ENCODE measurements at regions not wholly inside any gene's neighbourhood (a gene's known extent, or its start where the extent isn't known, plus 50 kb on each side); places are given as distances from the start of the nearest gene placed in this dataset.

DNA sequence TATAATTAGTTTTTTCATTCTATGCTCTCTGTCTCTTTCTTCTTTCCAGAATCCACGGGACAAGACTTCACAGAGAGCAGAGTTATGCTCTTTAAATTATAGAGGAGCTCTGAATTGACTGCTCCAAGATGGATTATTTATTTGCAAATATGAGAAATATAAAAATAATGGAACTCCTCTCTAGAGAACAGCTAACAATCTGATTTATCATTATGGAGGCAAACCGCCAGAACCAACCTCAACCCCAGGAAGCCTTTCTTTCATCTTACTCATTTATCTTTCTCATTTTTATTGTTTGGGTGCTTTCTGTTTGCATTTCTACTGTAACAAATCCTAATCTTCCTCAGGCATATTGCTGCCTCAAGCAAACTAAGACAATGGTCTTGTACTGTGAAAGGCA is 216.5 kb downstream of the C12orf50 start:
- Histone ChIP-seq H3K4me3 (no peak overlapping the region), H3K27me3 (no peaks in the 10 kb centered on the region), H3K36me3 (no peaks in the 10 kb centered on the region), H3K4me1 (peaks cover 0 to 7% (median 0%) of the 10 kb centered on the region in 4 donors), H3K9me3 (peaks cover 0 to under 1% (median 0%) of the 10 kb centered on the region in 4 donors), H3K27ac (no peak overlapping the region)
- TF ChIP-seq CTCF (IDR thresholded peaks at IDR 0.05) (no peak), POLR2A (IDR thresholded peaks at IDR 0.05) (no peak), POLR2AphosphoS5 (IDR thresholded peaks at IDR 0.05) (no peak)
- intact Hi-C loops (cut with DNase I), result no loop called here
- DNase-seq, result no peak
- WGBS, 2 donors, result 74 to 75% methylated on average over 2 of the region's 2 CpGs

DNA sequence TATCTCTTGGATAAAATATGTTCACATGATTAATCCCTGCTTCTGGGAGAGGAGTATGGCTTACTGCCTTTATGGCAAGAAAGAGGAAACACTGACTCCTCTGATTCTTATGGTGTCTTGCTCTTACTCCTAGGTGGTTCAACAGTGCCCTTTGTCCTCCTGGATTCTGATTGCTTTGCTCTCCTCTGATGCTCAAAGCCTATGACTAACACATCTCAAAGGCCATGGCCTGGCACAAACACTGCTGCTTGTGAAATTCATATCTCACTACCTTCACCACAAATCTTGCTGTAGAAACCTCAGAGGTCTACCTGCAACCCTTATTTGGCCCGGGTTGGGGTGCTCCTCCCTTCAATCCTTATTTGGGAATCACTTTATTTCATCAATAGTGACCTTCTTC is 217.2 kb downstream of the C12orf50 start:
- TF ChIP-seq CTCF (IDR thresholded peaks at IDR 0.05) (no peak), POLR2A (IDR thresholded peaks at IDR 0.05) (no peak), POLR2AphosphoS5 (IDR thresholded peaks at IDR 0.05) (no peak), EP300 (IDR thresholded peaks at IDR 0.05) (no peak)
- Histone ChIP-seq H3K36me3 (no peaks in the 10 kb centered on the region), H3K27me3 (no peaks in the 10 kb centered on the region), H3K4me1 (peaks cover 0 to 7% (median 0%) of the 10 kb centered on the region in 4 donors), H3K4me3 (no peak overlapping the region), H3K27ac (no peak overlapping the region), H3K9me3 (no peaks in the 10 kb centered on the region)
- 67 to 73% methylated on average over 1 of the region's 1 CpG for WGBS, 2 donors
- intact Hi-C loops (cut with DNase I), result no loop called here
- DNase-seq, result no peak

GRCh38 chr12:87809916-87810315 is 219.3 kb downstream of the C12orf50 start:
- intact Hi-C loops (cut with DNase I), result no loop called here
- 80 to 81% methylated on average over 2 of the region's 2 CpGs for WGBS, 2 donors

GRCh38 chr12:87807086-87807485 is 222.1 kb downstream of the C12orf50 start:
- Histone ChIP-seq H3K4me3 (no peak overlapping the region), H3K27ac (no peak overlapping the region), H3K9me3 (no peaks in the 10 kb centered on the region), H3K27me3 (no peaks in the 10 kb centered on the region), H3K4me1 (peaks cover 0 to 5% (median 0%) of the 10 kb centered on the region in 4 donors), H3K36me3 (no peaks in the 10 kb centered on the region)
- intact Hi-C loops (cut with DNase I), result no loop called here
- no peak for DNase-seq
- 41 to 69% methylated on average over 1 of the region's 1 CpG for WGBS, 2 donors
- TF ChIP-seq CTCF (IDR thresholded peaks at IDR 0.05) (no peak), POLR2A (IDR thresholded peaks at IDR 0.05) (no peak), POLR2AphosphoS5 (IDR thresholded peaks at IDR 0.05) (no peak), EP300 (IDR thresholded peaks at IDR 0.05) (no peak)

More at GRCh38 chr12:87809916-87810315, 219.3 kb downstream of the C12orf50 start:
- Histone ChIP-seq H3K36me3 (no peaks in the 10 kb centered on the region), H3K27me3 (no peaks in the 10 kb centered on the region), H3K27ac (no peak overlapping the region), H3K4me3 (no peak overlapping the region), H3K4me1 (peaks cover 0 to 7% (median 0%) of the 10 kb centered on the region in 4 donors), H3K9me3 (no peaks in the 10 kb centered on the region)
- no peak for TF ChIP-seq POLR2AphosphoS5 (IDR thresholded peaks at IDR 0.05)
- no peak for TF ChIP-seq CTCF (IDR thresholded peaks at IDR 0.05)
- TF ChIP-seq POLR2A (IDR thresholded peaks at IDR 0.05), result no peak
- TF ChIP-seq EP300 (IDR thresholded peaks at IDR 0.05), result no peak
- no peak for DNase-seq

DNA sequence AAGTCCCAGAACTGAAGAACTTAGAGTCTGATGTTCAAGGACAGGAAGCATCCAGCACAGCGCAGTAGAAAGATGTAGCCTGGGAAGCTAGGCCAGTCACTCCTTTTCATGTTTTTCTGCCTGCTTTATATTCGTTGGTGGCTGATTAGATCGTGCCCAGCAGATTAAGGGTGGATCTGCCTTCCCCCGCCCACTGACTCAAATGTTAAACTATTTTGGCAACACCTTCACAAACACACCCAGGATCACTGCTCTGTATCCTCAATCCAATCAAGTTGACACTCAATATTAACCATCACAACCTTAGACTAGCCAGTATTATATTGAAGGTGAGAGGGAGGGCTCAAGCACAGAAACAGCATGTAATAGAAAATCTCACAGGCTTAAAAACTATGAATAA is 222.9 kb downstream of the C12orf50 start:
- H3K27ac ChIP-seq, result no peak overlapping the region
- TF ChIP-seq POLR2AphosphoS5 (IDR thresholded peaks at IDR 0.05), result no peak
- H3K9me3 ChIP-seq, result no peaks in the 10 kb centered on the region
- no peaks in the 10 kb centered on the region for H3K36me3 ChIP-seq
- H3K4me3 ChIP-seq, result no peak overlapping the region
- DNase-seq, result no peak
- WGBS, 2 donors, result 68 to 83% methylated on average over 4 of the region's 4 CpGs
- no peaks in the 10 kb centered on the region for H3K27me3 ChIP-seq
- intact Hi-C loops (cut with DNase I), result no loop called here
- peaks cover 0 to 10% (median 0%) of the 10 kb centered on the region in 4 donors for H3K4me1 ChIP-seq
